Neural progenitor cell (in vitro differentiated cells): ENCODE measurements at regions not wholly inside any gene's neighbourhood (a gene's known extent, or its start where the extent isn't known, plus 50 kb on each side); places are given as distances from the start of the nearest gene placed in this dataset.

Source experiments
- EZH2 ChIP-seq: fragments of 200-600 bp; sonication (generic); IDR thresholded peaks from 2 replicates; pipeline ENCODE4 v1.6.1; 2017; ENCODE audit warnings: antibody characterized with exemption, mild to moderate bottlenecking, moderate library complexity
- TF ChIP-seq, protein P1 (sequence below): fragments of 200-600 bp; sonication (generic); IDR thresholded peaks from 2 replicates; pipeline ENCODE4 v1.5.1; 2017; ENCODE audit warnings: antibody characterized with exemption, mild to moderate bottlenecking

DNA sequence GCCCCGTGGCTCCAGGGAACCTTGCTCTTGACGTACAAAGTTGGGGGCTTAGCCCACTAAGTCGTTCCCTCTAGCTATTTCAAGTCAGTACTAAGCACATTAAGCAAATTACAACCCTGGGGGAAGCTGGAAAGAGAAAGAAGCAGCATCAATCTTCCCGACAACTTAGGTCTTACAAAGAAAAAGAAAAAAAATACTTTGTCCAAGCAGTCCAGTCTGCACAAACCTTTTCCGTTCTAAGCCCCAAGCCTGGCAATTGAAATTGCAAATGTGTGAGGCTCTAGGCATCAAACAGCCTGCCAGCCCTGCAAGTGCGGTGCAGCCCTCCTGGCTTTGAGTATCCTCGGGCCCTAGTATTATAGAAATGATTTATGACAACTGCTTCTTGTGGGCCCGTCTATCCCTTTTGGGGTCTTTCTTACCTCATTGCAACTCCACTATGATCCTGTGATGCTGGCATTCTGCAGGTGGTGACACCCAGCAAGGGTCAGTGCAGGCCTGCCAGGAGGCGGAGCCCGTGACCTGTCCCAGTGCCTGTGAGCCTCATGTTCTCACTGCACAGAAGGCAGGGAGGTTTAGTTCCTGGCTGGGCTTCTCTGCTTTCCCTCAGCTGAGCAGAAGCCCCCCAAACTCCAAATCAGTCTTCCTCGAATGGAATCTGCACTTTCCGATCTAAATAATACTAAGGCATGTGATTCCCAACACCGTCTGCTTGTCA lies 232.3 kb upstream of the IRX2 start:
- TF ChIP-seq, protein P1, sequence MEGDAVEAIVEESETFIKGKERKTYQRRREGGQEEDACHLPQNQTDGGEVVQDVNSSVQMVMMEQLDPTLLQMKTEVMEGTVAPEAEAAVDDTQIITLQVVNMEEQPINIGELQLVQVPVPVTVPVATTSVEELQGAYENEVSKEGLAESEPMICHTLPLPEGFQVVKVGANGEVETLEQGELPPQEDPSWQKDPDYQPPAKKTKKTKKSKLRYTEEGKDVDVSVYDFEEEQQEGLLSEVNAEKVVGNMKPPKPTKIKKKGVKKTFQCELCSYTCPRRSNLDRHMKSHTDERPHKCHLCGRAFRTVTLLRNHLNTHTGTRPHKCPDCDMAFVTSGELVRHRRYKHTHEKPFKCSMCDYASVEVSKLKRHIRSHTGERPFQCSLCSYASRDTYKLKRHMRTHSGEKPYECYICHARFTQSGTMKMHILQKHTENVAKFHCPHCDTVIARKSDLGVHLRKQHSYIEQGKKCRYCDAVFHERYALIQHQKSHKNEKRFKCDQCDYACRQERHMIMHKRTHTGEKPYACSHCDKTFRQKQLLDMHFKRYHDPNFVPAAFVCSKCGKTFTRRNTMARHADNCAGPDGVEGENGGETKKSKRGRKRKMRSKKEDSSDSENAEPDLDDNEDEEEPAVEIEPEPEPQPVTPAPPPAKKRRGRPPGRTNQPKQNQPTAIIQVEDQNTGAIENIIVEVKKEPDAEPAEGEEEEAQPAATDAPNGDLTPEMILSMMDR, result no peak
- TF ChIP-seq EZH2, result no peak
